WTC11 (cell line): ENCODE measurements at regions not wholly inside any gene's neighbourhood (a gene's known extent, or its start where the extent isn't known, plus 50 kb on each side); places are given as distances from the start of the nearest gene placed in this dataset.

Experiments used
- ATAC-seq: fragments of 200-7000 bp; cut with Tn5 transposase; 2 replicates; pipeline ENCODE4 v1.10.0; 2021; ENCODE audit warnings: mild to moderate bottlenecking, moderate library complexity
- CTCF ChIA-PET: fragments of 300-600 bp; sonication (Branson Sonifier 250); formaldehyde crosslinking; loops from one replicate; lab custom pipeline; 2021; ENCODE audit warnings: antibody characterized with exemption; lab: Charles Lee
- POLR2A ChIA-PET: fragments of 350-600 bp; sonication (Branson Sonifier 250); formaldehyde crosslinking; loops from one replicate; lab custom pipeline; 2021; ENCODE audit warnings: antibody characterized with exemption; lab: Charles Lee
- DNase-seq: peaks from one replicate; pipeline ENCODE4 v3.0.0; 2021; ENCODE audit warnings: low spot score
- H3K27ac Mint-ChIP-seq: 2 replicates; pipeline ENCODE4 v1.8.0; 2021; ENCODE audit warnings: mixed read lengths
- H3K27me3 Mint-ChIP-seq: 2 replicates; pipeline ENCODE4 v1.8.0; 2021; ENCODE audit warnings: low read depth, mild to moderate bottlenecking, moderate library complexity, mixed read lengths
- H3K36me3 Mint-ChIP-seq: 2 replicates; pipeline ENCODE4 v1.8.0; 2021; ENCODE audit warnings: mixed read lengths
- H3K4me1 Mint-ChIP-seq: 2 replicates; pipeline ENCODE4 v1.8.0; 2022; ENCODE audit warnings: mixed read lengths
- H3K4me3 Mint-ChIP-seq: 2 replicates; pipeline ENCODE4 v1.8.0; 2021; ENCODE audit warnings: mild to moderate bottlenecking, moderate library complexity, mixed read lengths
- H3K9me3 Mint-ChIP-seq: 2 replicates; pipeline ENCODE4 v1.8.0; 2021; ENCODE audit warnings: mixed read lengths
- ARID4B ChIP-seq: sonication (generic); formaldehyde crosslinking; IDR thresholded peaks from 2 replicates; pipeline ENCODE4 v1.8.0; 2023; ENCODE audit warnings: missing genetic modification reagents, mild to moderate bottlenecking, borderline replicate concordance
- CTCF ChIP-seq: fragments of 200-600 bp; IDR thresholded peaks from 2 replicates; pipeline ENCODE4 v1.8.0; 2022; ENCODE audit warnings: antibody characterized with exemption
- E2F1 ChIP-seq: sonication (generic); formaldehyde crosslinking; IDR thresholded peaks from 2 replicates; pipeline ENCODE4 v1.8.0; 2022; ENCODE audit warnings: mild to moderate bottlenecking, missing genetic modification reagents
- E2F5 ChIP-seq: sonication (generic); formaldehyde crosslinking; IDR thresholded peaks from 2 replicates; pipeline ENCODE4 v1.8.1; 2022; ENCODE audit warnings: mild to moderate bottlenecking, moderate library complexity, missing genetic modification reagents
- EMX1 ChIP-seq: fragments of 250-450 bp; sonication (Bioruptor Pico); IDR thresholded peaks from 2 replicates; pipeline ENCODE4 v1.8.0; 2021; ENCODE audit warnings: mild to moderate bottlenecking
- ERG ChIP-seq: fragments of 250-450 bp; sonication (Bioruptor Pico); IDR thresholded peaks from 2 replicates; pipeline ENCODE4 v1.8.0; 2021; ENCODE audit warnings: mild to moderate bottlenecking
- ESRRA ChIP-seq: sonication (generic); formaldehyde crosslinking; IDR thresholded peaks from 2 replicates; pipeline ENCODE4 v1.8.1; 2022; ENCODE audit warnings: mild to moderate bottlenecking, missing genetic modification reagents, borderline replicate concordance
- FOXK1 ChIP-seq: sonication (generic); formaldehyde crosslinking; IDR thresholded peaks from 2 replicates; pipeline ENCODE4 v1.8.0; 2022; ENCODE audit warnings: mild to moderate bottlenecking, moderate library complexity, missing genetic modification reagents
- GRHL2 ChIP-seq: fragments of 250-450 bp; sonication (Bioruptor Pico); IDR thresholded peaks from 2 replicates; pipeline ENCODE4 v1.8.0; 2022; ENCODE audit warnings: mild to moderate bottlenecking, moderate library complexity; ENCODE audit not compliant: insufficient replicate concordance, severe bottlenecking
- JUN ChIP-seq: sonication (generic); formaldehyde crosslinking; IDR thresholded peaks from 2 replicates; pipeline ENCODE4 v1.8.0; 2023; ENCODE audit warnings: mild to moderate bottlenecking, missing genetic modification reagents
- PRRX2 ChIP-seq: fragments of 250-450 bp; sonication (Bioruptor Pico); IDR thresholded peaks from 2 replicates; pipeline ENCODE4 v1.8.0; 2021; ENCODE audit warnings: mild to moderate bottlenecking
- RORB ChIP-seq: fragments of 250-450 bp; sonication (Bioruptor Pico); IDR thresholded peaks from 2 replicates; pipeline ENCODE4 v1.9.0; 2021; ENCODE audit warnings: mild to moderate bottlenecking
- SMAD3 ChIP-seq: sonication (generic); formaldehyde crosslinking; IDR thresholded peaks from 2 replicates; pipeline ENCODE4 v1.8.0; 2022; ENCODE audit warnings: missing genetic modification reagents, mild to moderate bottlenecking, borderline replicate concordance
- STAT6 ChIP-seq: sonication (generic); formaldehyde crosslinking; conservative IDR thresholded peaks from 2 replicates; pipeline ENCODE4 v1.8.1; 2023; ENCODE audit warnings: mild to moderate bottlenecking, low read depth, missing genetic modification reagents, moderate library complexity
- TCF7 ChIP-seq: sonication (generic); formaldehyde crosslinking; IDR thresholded peaks from 2 replicates; pipeline ENCODE4 v1.8.0; 2022; ENCODE audit warnings: mild to moderate bottlenecking, low read depth, missing genetic modification reagents, moderate library complexity
- ZBTB21 ChIP-seq: sonication (generic); formaldehyde crosslinking; IDR thresholded peaks from 2 replicates; pipeline ENCODE4 v1.8.1; 2023; ENCODE audit warnings: mild to moderate bottlenecking, missing genetic modification reagents, borderline replicate concordance
- ZNF396 ChIP-seq: fragments of 250-450 bp; sonication (Bioruptor Pico); IDR thresholded peaks from 2 replicates; pipeline ENCODE4 v1.8.0; 2021; ENCODE audit warnings: mild to moderate bottlenecking, moderate library complexity, borderline replicate concordance
- ZNF416 ChIP-seq: fragments of 250-450 bp; sonication (Bioruptor Pico); IDR thresholded peaks from 2 replicates; pipeline ENCODE4 v1.9.0; 2021; ENCODE audit warnings: mild to moderate bottlenecking, inconsistent platforms
- ZNF671 ChIP-seq: fragments of 250-450 bp; sonication (Bioruptor Pico); IDR thresholded peaks from 2 replicates; pipeline ENCODE4 v1.8.0; 2021; ENCODE audit warnings: mild to moderate bottlenecking
- ZSCAN18 ChIP-seq: fragments of 250-450 bp; sonication (Bioruptor Pico); IDR thresholded peaks from 2 replicates; pipeline ENCODE4 v2.1.2; 2022; ENCODE audit warnings: mild to moderate bottlenecking, moderate library complexity

GRCh38 chr2:239742377-239742776 is 282.8 kb downstream of the NDUFA10 start (continued):
- TF ChIP-seq ARID4B (CRISPR knock-in tag), result no peak
- no peak for TF ChIP-seq ZBTB21 (CRISPR knock-in tag)
- no peak for TF ChIP-seq FOXK1 (CRISPR knock-in tag)
- TF ChIP-seq RORB (CRISPR knock-in tag), result no peak

GRCh38 chr2:239739206-239739605 is 285.9 kb downstream of the NDUFA10 start:
- TF ChIP-seq E2F5, result no peak
- TF ChIP-seq EMX1 (CRISPR knock-in tag), result no peak
- TF ChIP-seq ZNF671 (CRISPR knock-in tag), result no peak
- no peak for TF ChIP-seq CTCF
- TF ChIP-seq ESRRA, result no peak
- no peak for TF ChIP-seq PRRX2 (CRISPR knock-in tag)
- TF ChIP-seq JUN (CRISPR knock-in tag), result no peak
- TF ChIP-seq TCF7 (CRISPR knock-in tag), result no peak
- no peak for TF ChIP-seq ZNF416 (CRISPR knock-in tag)
- no peak for TF ChIP-seq GRHL2 (CRISPR knock-in tag)
- TF ChIP-seq SMAD3 (CRISPR knock-in tag), result no peak
- no peak for TF ChIP-seq E2F1
- no peak for TF ChIP-seq ZNF396 (CRISPR knock-in tag)
- TF ChIP-seq RORB (CRISPR knock-in tag), result no peak
- no peak for TF ChIP-seq STAT6 (CRISPR knock-in tag)
- no peak for TF ChIP-seq ZSCAN18 (CRISPR knock-in tag)
- no peak for TF ChIP-seq ERG
- no peak for ATAC-seq
- Mint-ChIP-seq H3K4me1 (peaks cover 5% of the 10 kb centered on the region; the same call in 1 of the 2 replicates), H3K27me3 (no peaks in the 10 kb centered on the region), H3K4me3 (no peak overlapping the region), H3K36me3 (0 out of 2 replicates have a peak, but pooled peaks cover 1% of the 10 kb centered on the region), H3K9me3 (peaks cover 1% of the 10 kb centered on the region; the same call in 1 of the 2 replicates), H3K27ac (no peak overlapping the region)
- ChIA-PET POLR2A (no interaction called here), CTCF (no interaction called here)
- DNase-seq, result no peak
